NCI-H345 treated with DMSO at 0.1 percent for 48 hours (cell line): ENCODE measurements at regions not wholly inside any gene's neighbourhood (a gene's known extent, or its start where the extent isn't known, plus 50 kb on each side); places are given as distances from the start of the nearest gene placed in this dataset.

Experiments
- DNase-seq: peaks from one replicate; lab custom pipeline; 2025; ENCODE audit not compliant: unreplicated experiment; lab: John Stamatoyannopoulos, UW

DNA sequence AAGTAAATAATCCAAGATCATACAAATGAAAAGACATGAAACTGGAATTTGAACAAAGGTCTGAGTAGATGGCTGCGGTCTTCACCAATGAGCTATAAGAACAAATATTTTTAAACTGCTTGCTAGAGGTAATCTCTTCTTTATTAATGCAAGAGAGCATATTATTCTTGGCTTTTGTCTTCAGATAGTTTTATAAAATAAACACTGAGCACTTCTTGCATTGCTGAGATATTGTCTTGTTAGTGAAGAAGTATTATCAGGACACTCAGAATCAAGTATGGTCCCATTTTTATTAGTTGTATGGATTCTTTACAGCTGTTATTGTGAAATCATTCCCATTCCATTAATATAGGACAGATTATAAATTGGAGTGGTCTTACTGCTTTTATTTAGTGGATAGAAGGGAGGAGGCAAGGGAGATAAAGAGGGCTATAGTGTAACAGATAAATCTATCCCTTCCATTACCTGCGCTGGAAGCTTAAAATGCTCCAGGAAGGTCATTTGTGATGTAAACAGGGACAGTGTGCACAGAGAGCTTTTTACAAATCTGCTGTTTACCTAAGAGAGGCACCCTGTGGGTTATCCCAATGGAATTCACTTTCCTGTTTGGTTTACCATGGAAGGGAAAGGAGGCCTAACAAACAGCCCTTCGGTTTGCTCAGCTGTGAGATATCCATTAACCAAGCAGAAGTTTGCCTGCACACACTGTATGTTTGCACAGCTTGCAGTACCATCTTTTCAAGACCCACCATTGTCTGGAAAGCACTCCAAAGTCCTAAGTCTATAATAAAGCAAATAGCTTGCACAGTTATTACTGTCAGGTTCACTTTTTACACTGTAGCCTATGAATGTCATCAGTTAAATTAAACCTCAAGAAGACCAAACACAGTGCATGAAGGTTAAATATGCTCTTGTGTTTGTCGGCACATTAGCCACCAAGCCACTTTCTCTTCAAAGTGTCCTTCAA, 347.7 kb upstream of the TGFBR2 start:
- DNase-seq = peak; percentile 94

DNA sequence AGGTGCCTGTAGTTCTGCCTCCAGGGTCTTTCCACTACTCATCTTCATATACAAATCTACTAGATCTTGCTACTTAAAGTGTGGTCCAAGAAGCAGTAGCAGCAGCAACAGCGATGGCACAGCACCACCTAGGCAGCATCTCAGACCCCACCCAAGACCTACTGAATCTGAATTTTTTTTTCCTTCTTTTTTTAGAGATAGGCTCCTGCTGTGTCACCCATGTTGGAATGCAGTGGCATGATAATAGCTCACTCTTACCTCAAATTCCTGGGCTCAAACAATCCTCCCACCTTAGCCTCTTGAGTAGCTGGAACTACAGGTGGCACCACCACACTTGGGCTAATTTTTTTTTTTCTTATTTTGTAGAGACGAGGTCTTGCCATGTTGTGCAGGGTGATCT, 346.7 kb upstream of the TGFBR2 start:
- DNase-seq = no peak

DNA sequence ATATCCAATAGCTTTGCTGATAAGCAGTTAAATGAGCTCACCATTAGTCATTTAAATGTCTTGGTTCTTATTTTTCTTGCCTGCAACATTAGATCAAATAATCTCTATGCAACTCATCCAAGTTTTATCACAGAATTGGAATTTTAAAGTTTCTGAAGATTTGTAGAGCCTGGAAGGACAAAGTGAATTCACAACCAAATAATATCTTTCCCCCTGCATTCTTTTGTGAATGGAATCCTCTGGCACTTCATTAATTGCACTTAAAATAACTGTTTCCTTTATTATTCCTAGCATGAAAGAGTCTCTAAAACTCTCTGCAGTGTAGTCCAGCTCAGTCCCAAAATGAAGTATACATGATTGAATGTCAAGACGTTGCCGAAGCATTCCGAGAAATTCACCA, 345.6 kb upstream of the TGFBR2 start:
- DNase-seq = no peak

DNA sequence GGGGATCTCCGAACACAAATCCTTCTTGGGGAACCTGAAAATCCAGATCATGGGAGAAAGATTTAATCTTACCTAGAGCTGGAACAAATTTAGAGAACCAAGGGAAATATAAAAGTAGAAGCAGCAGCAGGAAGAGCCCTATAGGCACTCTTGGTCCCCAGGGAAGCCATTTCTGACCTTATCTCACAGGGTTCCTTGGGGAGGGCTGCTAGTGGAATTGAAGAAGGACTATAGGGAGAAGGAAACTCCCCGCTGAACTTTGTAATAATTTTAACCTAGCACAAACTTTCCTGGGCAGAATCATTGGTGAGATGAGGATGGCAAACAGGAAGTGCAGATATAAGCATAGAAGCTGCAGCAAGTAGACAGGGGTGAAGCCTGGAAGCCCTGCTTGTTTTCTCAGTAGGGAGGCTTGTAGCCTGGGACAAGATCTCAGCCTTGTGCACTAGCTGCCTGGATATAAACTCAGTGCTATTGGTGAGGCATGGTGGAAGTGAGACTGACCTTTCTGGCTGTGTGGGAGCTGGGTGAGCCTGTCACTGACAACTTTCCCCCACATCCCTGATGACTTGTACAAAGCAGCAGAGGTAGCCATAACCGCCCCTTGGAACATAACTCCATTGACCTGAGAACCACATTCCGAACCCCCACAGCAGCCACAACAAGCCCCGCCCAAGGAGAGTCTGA, 343.0 kb upstream of the TGFBR2 start:
- no peak for DNase-seq

DNA sequence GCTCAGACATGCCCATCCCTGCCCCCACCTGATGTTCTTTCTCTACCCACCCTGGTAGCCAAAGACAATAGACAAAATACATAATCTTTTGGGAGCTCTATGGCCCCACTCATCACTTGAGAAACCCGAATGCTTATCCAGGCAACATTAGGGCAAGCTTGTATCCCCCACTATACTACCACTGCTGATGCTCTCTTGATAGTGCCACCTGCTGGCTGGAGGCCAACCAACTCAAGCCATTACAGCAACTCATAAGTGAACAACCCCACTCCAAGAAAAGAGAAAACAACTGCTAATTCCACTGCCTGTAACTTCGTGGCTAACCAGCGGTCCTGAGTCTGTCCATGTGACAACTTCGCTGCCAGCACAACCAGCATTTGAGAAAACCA, 342.5 kb upstream of the TGFBR2 start:
- no peak for DNase-seq

DNA sequence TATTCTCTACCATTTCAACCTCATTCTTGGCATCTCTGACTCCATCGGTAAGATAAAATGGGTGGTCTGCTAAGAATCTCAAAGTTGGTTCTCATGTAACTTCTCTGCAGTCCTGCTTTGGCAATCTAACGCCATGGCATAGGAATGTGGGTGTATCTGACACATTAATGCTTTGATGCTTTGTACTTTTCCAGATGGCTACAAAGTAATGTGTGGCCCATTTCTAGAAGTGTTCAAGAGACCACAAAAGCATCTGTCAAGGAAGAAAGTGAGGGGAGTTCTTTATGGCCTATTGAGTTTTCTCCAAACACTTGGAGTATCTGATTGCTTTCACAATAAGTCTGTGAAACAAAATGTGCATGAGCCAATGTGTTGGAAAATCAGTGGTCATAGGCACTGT, 339.9 kb upstream of the TGFBR2 start:
- DNase-seq = no peak

DNA sequence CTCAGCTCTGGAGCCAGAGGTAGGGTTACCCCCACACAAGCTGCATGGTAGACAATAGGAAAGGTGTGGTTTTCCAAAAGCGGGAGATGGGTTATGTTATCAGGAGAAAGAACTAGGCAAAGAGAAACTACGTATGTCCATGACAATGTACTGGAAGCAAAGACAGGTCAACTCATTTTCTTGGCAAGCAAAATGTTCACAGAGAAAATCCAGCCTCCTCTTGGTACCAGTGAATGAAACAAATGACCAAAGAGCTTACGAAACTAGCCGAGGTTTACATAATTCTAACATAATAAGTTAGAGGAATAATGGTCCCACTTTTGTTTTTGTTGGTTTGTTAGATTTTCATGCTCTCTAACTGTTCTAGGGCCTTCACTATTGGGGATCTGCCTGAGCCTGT, 338.1 kb upstream of the TGFBR2 start:
- DNase-seq = no peak

DNA sequence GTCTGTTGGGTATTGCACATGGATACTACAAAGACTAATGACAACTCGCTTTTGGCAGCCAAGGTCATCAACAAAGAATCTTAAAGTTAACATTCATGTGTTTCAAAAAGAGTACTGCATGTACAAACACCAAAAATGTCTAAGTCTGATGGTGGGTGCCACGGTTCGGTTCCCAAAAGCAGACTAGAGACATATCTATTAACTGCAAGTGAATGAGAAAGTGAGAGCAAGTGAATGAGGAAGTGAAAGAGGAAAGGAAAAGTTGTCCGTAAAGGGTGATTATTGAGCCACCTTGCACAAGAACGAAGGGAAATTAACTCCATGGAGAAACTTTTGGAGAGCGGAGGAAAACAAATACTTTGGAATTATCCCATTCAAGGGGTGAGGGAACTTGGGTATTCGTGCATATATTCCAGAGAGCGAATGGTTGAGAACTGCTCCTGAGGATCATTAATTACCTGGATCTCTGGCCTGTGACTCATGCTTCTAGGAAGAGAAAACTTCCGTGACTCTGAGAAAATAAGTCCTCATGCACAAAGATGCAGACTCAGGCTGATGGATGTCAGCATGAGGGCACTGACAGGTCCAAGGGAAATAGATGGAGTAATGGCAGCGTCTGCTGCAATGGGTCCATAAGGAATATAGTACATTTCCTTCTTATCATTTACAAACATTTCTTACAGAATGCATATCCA, 336.5 kb upstream of the TGFBR2 start:
- DNase-seq = no peak

DNA sequence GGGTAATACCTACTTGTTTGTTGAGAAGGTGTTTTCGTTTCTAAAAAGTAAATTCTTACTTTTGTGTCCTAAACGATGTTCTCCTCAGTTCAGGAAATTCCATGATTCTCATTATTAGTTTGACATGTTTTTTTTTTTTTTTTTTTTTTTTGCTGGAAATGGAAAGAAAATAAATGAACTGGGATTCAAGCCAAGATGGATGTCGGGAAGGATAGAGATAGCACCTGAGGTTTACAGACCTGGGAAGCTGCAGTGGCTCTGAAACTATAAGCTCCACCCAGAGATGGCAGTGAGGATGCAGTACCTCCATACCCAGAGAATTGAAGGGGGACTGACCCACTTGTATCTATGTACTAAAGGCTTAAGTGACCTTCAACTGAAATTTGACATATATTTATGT, 334.6 kb upstream of the TGFBR2 start:
- DNase-seq = no peak

DNA sequence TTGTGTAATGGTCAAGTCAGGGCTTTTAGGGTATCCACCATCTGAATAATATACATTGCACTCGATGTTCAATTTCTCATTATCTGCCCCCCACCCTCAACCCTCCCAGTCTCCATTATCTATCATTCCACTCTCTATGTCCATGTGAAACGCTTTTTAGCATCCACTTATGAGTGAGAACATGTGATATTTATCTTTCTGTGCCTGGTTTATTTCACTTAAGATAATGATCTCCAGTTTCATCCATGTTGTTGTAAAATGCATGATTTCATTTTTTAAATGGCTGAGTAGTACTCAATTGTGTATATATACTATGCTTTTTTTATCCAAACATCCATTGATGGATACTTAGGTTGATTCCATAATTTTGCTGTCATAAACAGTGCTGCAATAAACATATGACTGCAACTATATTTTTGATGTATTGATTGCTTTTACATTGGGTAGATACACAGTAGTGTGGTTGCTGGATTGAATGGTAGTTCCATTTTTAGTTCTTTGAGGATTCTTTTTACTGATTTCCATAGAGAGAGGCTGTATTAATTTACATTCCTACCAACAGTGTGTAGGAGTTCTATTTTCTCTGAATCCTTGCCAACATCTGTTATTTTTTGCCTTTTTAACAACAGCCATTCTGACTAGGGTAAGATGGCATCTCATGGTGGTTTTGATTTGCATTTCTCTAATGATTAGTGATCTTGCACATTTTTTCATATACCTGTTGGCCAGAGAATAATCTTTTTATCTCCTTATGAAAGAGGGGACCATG, 332.9 kb upstream of the TGFBR2 start:
- DNase-seq = no peak

DNA sequence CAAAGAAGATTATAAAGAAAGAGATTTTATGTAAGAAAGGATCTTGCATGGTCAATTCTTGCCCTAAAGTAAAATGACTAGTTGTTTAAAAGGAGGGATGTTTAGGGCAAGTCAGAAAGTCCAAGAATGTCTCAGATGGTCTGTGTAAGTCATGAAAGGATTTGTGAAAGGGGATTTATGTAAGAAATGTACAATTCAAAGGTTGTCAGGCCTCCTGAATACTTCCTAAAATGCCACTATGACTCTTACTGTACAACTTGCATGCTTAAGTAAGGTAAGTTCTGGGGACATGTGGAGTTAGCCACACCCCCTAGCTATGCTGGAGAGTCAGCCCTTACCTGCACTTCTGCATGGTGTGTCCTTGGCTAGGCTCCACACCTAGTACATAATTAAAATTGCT, 328.9 kb upstream of the TGFBR2 start:
- no peak for DNase-seq

DNA sequence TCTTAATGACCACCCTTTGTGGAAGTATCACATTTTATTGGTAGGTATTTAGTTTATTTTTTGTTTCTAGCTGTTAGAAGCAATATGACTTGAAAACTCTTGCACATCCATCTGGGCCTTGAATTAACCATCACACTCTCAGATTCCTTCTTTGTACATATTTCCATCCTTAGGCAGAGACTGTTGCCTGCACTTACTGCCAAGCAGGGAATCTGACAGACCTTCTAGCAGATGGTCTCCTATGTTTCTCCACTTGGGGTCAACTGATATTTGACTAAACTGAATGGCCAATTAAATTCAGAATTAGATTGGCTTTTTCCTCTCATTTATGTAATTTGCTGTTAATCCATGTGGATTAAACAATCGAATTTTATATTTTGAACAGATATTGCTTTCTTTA, 324.9 kb upstream of the TGFBR2 start:
- no peak for DNase-seq

DNA sequence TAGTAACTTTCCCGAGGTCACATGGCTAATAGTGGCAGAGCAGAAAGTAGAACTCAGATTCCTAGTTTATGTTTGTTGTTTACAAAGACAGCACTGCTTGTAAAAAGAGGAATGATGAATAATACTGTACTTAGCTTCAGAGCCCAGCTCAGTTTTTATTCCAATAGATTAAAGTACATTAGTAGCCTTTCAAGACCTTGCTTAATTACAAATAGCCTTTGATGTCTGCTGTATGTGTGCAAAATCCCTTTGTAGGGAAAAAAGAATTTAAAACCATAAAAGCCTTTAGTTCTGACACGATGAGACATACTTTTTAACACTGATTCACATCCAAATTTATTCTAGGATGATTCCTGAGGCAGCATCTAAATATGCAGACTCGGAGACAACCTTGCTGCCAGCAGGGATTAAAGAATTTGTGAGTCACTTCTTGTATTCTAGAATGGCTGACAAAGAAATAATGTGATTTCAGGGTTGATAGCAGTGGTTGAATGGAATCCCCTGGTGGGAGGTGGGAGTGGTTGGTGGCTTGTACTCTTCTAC, 324.2 kb upstream of the TGFBR2 start:
- DNase-seq = no peak

DNA sequence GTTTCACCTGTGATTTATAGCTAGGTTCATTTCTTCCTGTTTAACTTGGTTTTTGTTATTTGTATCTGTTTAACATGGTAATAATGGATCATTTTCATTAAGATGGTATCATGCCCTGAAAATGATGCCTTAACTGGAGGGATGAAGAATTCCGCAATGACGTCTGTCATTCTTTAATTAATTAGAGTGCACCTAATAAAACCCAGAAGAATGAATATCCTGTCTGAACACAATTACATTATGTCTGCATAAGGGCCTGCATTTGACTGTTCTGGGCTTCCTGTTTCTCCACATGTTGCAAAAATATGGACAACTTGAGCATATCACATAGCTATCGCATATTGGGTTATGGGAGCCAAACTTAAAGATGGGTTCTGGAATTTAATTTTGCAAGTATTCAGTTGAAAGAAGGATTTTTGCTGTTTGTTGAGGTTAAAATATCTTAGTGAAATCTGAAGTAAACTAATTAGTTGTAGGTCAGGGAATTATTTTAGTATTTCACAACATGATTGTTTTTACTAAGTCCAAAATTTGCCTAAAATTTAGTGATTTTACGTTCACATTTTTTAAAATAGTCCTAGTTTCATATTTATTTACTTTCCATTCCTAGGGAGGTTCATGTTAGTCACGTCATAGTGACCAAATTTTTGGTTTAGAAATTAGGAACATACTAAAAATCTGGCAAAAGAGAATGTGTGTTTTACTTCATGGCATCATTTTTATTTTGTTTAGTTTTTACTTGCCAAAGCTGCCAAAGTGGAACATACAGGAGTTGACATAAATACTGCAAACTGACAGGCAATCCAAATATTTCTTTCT, 321.0 kb upstream of the TGFBR2 start:
- no peak for DNase-seq

DNA sequence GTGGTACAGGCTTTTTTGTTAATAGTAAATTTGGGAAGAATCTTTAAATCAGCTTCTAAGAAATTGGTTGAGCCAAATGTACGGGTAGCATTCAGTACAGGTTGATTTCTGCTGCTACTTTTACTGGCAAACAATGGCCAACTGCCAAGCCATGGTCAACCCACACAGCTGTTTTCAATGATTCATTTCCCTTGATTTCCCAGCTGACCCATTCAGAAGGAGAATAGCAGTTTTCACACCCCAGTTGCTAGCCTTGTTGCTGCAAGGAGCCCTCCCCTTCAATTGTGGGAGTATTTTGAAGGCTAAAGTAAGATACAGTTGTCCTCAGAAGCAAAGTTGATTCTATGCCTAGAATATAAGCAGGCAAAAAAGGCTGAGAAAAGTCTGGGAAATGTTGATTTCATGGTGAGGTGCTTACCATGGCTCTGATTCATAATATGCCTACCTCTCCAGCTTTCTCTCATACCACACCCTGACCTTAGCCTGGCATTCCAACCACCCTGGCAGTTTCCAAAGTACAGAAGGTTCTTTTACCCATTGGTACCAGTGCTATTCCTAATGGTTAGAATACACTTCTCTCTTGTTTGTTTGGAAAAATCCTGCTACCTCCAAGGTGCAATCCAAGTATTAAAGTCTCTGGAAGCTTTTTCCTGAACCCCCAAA, 320.3 kb upstream of the TGFBR2 start:
- DNase-seq = peak; percentile 17

DNA sequence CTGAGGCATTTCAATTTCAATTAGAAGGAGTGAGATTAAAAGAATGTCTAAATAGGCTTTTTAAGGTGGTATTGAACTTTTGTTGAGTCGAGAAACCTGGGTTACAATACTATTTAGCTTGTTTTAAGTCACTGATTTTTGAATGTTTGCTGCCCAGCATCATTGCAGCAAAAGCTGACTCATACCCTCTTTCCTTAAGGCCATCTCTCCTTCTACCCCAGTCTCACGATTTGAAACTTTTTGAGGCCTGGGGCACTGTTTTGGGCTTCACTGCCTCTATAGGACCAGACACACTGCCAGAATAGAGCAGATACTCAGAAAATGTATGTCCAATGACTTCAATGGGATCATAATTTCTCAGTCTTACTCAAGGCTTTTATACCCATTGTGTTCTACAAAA, 319.6 kb upstream of the TGFBR2 start:
- DNase-seq = no peak

DNA sequence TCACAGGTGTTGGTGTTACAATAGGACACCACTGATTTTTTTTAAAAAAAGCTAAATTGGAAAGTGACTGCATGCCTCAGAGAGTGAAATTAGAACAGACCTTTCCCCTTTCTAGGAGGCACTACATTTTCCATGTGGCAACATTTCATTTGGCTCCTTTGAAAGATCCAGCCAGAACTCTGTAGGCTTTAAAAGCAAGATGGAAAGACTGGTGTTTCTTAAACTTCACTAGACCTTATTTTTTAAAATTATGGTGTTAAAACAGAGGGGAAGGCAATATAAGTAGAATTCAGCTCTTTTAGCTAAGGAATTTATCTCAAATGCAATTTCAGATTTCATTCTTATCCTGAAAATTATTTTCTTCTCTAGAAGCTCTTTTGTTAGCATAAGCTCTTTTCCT, 317.6 kb upstream of the TGFBR2 start:
- no peak for DNase-seq

DNA sequence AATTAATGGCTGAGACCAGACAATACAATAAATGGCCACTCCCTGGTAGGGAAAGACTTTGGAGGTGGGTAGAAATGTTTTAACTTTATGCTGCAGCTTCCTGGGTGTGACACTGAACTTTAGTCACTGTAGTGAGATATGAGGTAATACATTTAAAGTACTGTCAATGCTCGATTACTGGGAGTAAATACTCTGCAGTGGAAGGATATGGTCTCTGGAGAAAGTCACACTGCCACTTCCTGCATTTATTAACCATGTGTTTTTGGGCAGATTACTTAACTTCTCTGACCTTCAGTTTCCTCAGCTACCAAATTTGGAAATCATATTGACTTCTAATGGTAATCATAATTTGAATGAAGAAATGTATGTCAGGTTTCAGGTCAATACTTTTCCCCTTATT, 317.1 kb upstream of the TGFBR2 start:
- DNase-seq = no peak

DNA sequence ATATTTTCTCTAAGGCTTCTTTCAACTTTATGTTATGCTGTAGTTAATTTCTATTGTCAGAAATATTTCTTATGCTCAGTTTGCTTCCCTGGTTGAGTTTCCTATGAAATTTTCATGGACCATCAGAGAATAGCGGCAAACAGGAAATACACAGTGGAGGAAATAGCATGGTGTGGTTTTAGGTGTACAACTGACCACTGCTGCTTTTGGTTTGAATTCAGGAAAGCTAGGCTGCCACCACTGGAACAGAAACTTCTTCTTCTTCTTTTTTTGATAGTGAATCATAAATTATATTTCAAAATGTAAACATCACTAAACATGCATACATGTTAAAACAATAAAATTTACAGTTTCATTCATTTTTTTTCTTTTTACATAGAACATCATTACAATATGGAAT, 316.6 kb upstream of the TGFBR2 start:
- no peak for DNase-seq
